WTC11 (cell line): ENCODE measurements at regions not wholly inside any gene's neighbourhood (a gene's known extent, or its start where the extent isn't known, plus 50 kb on each side); places are given as distances from the start of the nearest gene placed in this dataset.

Experiments
- ATAC-seq: fragments of 200-7000 bp; cut with Tn5 transposase; 2 replicates; pipeline ENCODE4 v1.10.0; 2021; ENCODE audit warnings: mild to moderate bottlenecking, moderate library complexity
- CTCF ChIA-PET: fragments of 300-600 bp; sonication (Branson Sonifier 250); formaldehyde crosslinking; loops from one replicate; lab custom pipeline; 2021; ENCODE audit warnings: antibody characterized with exemption; lab: Charles Lee
- POLR2A ChIA-PET: fragments of 350-600 bp; sonication (Branson Sonifier 250); formaldehyde crosslinking; loops from one replicate; lab custom pipeline; 2021; ENCODE audit warnings: antibody characterized with exemption; lab: Charles Lee
- DNase-seq: peaks from one replicate; pipeline ENCODE4 v3.0.0; 2021; ENCODE audit warnings: low spot score
- H3K27ac Mint-ChIP-seq: 2 replicates; pipeline ENCODE4 v1.8.0; 2021; ENCODE audit warnings: mixed read lengths
- H3K27me3 Mint-ChIP-seq: 2 replicates; pipeline ENCODE4 v1.8.0; 2021; ENCODE audit warnings: low read depth, mild to moderate bottlenecking, moderate library complexity, mixed read lengths
- H3K36me3 Mint-ChIP-seq: 2 replicates; pipeline ENCODE4 v1.8.0; 2021; ENCODE audit warnings: mixed read lengths
- H3K4me1 Mint-ChIP-seq: 2 replicates; pipeline ENCODE4 v1.8.0; 2022; ENCODE audit warnings: mixed read lengths
- H3K4me3 Mint-ChIP-seq: 2 replicates; pipeline ENCODE4 v1.8.0; 2021; ENCODE audit warnings: mild to moderate bottlenecking, moderate library complexity, mixed read lengths
- H3K9me3 Mint-ChIP-seq: 2 replicates; pipeline ENCODE4 v1.8.0; 2021; ENCODE audit warnings: mixed read lengths
- ARID4B ChIP-seq: sonication (generic); formaldehyde crosslinking; IDR thresholded peaks from 2 replicates; pipeline ENCODE4 v1.8.0; 2023; ENCODE audit warnings: missing genetic modification reagents, mild to moderate bottlenecking, borderline replicate concordance
- ATF1 ChIP-seq: sonication (generic); formaldehyde crosslinking; IDR thresholded peaks from 2 replicates; pipeline ENCODE4 v1.8.1; 2023; ENCODE audit warnings: mild to moderate bottlenecking, moderate library complexity, missing genetic modification reagents
- CBFB ChIP-seq: sonication (generic); formaldehyde crosslinking; IDR thresholded peaks from 2 replicates; pipeline ENCODE4 v1.8.1; 2022; ENCODE audit warnings: mild to moderate bottlenecking, low read depth, missing genetic modification reagents
- CREM ChIP-seq: sonication (generic); formaldehyde crosslinking; IDR thresholded peaks from 2 replicates; pipeline ENCODE4 v1.8.1; 2022; ENCODE audit warnings: mild to moderate bottlenecking, missing genetic modification reagents, moderate library complexity
- E2F4 ChIP-seq: sonication (generic); formaldehyde crosslinking; IDR thresholded peaks from 2 replicates; pipeline ENCODE4 v1.8.1; 2022; ENCODE audit warnings: low read depth, mild to moderate bottlenecking, moderate library complexity, missing genetic modification reagents, borderline replicate concordance
- ELF4 ChIP-seq: sonication (generic); formaldehyde crosslinking; IDR thresholded peaks from 2 replicates; pipeline ENCODE4 v1.8.1; 2022; ENCODE audit warnings: low read depth, mild to moderate bottlenecking, moderate library complexity, missing genetic modification reagents
- EMX1 ChIP-seq: fragments of 250-450 bp; sonication (Bioruptor Pico); IDR thresholded peaks from 2 replicates; pipeline ENCODE4 v1.8.0; 2021; ENCODE audit warnings: mild to moderate bottlenecking
- FOXK1 ChIP-seq: sonication (generic); formaldehyde crosslinking; IDR thresholded peaks from 2 replicates; pipeline ENCODE4 v1.8.0; 2022; ENCODE audit warnings: mild to moderate bottlenecking, moderate library complexity, missing genetic modification reagents
- FOXP4 ChIP-seq: sonication (generic); formaldehyde crosslinking; IDR thresholded peaks from 2 replicates; pipeline ENCODE4 v1.8.0; 2022; ENCODE audit warnings: mild to moderate bottlenecking, missing genetic modification reagents
- KAT7 ChIP-seq: sonication (generic); formaldehyde crosslinking; IDR thresholded peaks from 2 replicates; pipeline ENCODE4 v1.8.1; 2023; ENCODE audit warnings: missing genetic modification reagents, mild to moderate bottlenecking, borderline replicate concordance
- NFE2L1 ChIP-seq: sonication (generic); formaldehyde crosslinking; IDR thresholded peaks from 2 replicates; pipeline ENCODE4 v1.8.1; 2023; ENCODE audit warnings: missing genetic modification reagents
- OVOL2 ChIP-seq: fragments of 250-450 bp; sonication (Bioruptor Pico); IDR thresholded peaks from 2 replicates; pipeline ENCODE4 v1.9.0; 2021; ENCODE audit warnings: mild to moderate bottlenecking, borderline replicate concordance
- TEAD4 ChIP-seq: sonication (generic); formaldehyde crosslinking; IDR thresholded peaks from 2 replicates; pipeline ENCODE4 v1.8.0; 2022; ENCODE audit warnings: mild to moderate bottlenecking, missing genetic modification reagents
- TP53 ChIP-seq: sonication (generic); formaldehyde crosslinking; IDR thresholded peaks from 2 replicates; pipeline ENCODE4 v1.8.1; 2023; ENCODE audit warnings: mild to moderate bottlenecking, missing genetic modification reagents
- ZMAT4 ChIP-seq: fragments of 250-450 bp; sonication (Bioruptor Pico); IDR thresholded peaks from 2 replicates; pipeline ENCODE4 v1.9.0; 2021; ENCODE audit warnings: mild to moderate bottlenecking
- ZNF281 ChIP-seq: sonication (generic); formaldehyde crosslinking; IDR thresholded peaks from 2 replicates; pipeline ENCODE4 v1.8.0; 2023; ENCODE audit warnings: mild to moderate bottlenecking, missing genetic modification reagents

GRCh38 chr2:41496908-41497307 lies 550.9 kb upstream of the PKDCC start (continued):
- TF ChIP-seq ARID4B = no peak

- Mint-ChIP-seq H3K9me3 (peaks cover 97% of the 10 kb centered on the region), H3K4me1 (no peaks in the 10 kb centered on the region), H3K4me3 (no peak overlapping the region), H3K36me3 (peaks cover 90% of the 10 kb centered on the region), H3K27ac (no peak overlapping the region), H3K27me3 (no peaks in the 10 kb centered on the region; the same call in 1 of the 2 replicates)
- TF ChIP-seq CREM (CRISPR knock-in tag) (no peak), ZNF281 (no peak), ATF1 (CRISPR knock-in tag) (no peak), ELF4 (CRISPR knock-in tag) (no peak), CBFB (no peak), TP53 (CRISPR knock-in tag) (no peak), NFE2L1 (CRISPR knock-in tag) (no peak), FOXK1 (CRISPR knock-in tag) (no peak), ZMAT4 (CRISPR knock-in tag) (no peak), OVOL2 (no peak), ARID4B (no peak), KAT7 (CRISPR knock-in tag) (no peak)
- ChIA-PET CTCF (interaction anchor here (0.7 kb wide), 1 partner anchor 100 kb away, joined by 4 read pairs; no protein-coding TSS in a partner anchor), POLR2A (no interaction called here)
- DNase-seq (no peak), ATAC-seq (no peak)
These were observed 549.0 kb upstream of the PKDCC start for GRCh38 chr2:41498781-41499180.

GRCh38 chr2:41500895-41501294 lies 546.9 kb upstream of the PKDCC start:
- H3K9me3 Mint-ChIP-seq = peaks cover 91% of the 10 kb centered on the region
- ATAC-seq (no peak), DNase-seq (no peak)
- no peak overlapping the region for H3K27ac Mint-ChIP-seq
- no peaks in the 10 kb centered on the region for H3K4me1 Mint-ChIP-seq
- H3K36me3 Mint-ChIP-seq = peaks cover 72% of the 10 kb centered on the region
- ChIA-PET CTCF (no interaction called here), POLR2A (no interaction called here)
- no peak overlapping the region for H3K4me3 Mint-ChIP-seq
- no peaks in the 10 kb centered on the region; the same call in 1 of the 2 replicates for H3K27me3 Mint-ChIP-seq
- TF ChIP-seq TEAD4 (CRISPR knock-in tag) = no peak
- TF ChIP-seq E2F4 = no peak
- no peak for TF ChIP-seq EMX1
- no peak for TF ChIP-seq FOXP4 (CRISPR knock-in tag)
